ENCODE measurements at regions not wholly inside any gene's neighbourhood (a gene's known extent, or its start where the extent isn't known, plus 50 kb on each side); places are given as distances from the start of the nearest gene placed in this dataset.

DNA sequence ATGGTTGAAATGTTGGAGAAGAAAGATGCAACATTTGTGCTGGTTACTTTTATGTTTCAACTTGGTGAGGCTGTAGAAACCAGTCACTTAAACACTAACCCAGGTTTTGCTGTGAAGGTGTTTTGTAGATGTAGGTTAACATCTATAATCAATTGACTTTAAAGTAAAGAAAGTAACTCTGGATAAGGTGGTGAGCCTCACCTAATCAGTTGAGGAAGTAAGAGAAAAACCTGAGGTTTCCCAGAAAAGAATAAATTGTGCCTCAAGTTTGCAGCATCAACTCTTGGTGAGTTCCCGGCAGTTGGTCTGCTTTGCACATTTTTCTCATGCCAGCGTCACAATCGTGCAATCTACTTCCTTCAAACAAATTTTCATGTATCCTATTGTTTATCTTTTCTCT, 673.4 kb downstream of the QKI start:
- Histone ChIP-seq H3K36me3 (ENCODE audit: control insufficient read depth in 1 of 2, insufficient read depth in 2 of 2, low read depth in 1 of 2, low read length in 2 of 2) (no peaks in the 10 kb centered on the region), H3K79me1 (replicated peaks; ENCODE audit: low read length, poor library complexity, severe bottlenecking) (no peaks in the 10 kb centered on the region), H2AFZ (ENCODE audit: low read depth, low read length) (no peak overlapping the region), H3K4me3 (ENCODE audit: insufficient read depth in 1 of 2, low read depth in 1 of 2, low read length in 2 of 2) (no peak overlapping the region), H4K8ac (ENCODE audit: low read length) (no peak overlapping the region), H3K9ac (ENCODE audit: low read length) (no peak overlapping the region), H2BK15ac (ENCODE audit: low read depth, poor library complexity, severe bottlenecking) (no peak overlapping the region), H2BK5ac (ENCODE audit: low read depth, low read length, poor library complexity, severe bottlenecking) (no peak overlapping the region), H3K27ac (ENCODE audit: low read length, poor library complexity, severe bottlenecking) (no peak overlapping the region), H4K91ac (ENCODE audit: low read length) (no peak overlapping the region), H2AK5ac (ENCODE audit: low read length, severe bottlenecking) (no peak overlapping the region), H3K18ac (ENCODE audit: low read depth in 1 of 2, low read length in 2 of 2) (no peak overlapping the region), H2BK12ac (ENCODE audit: low read length in 2 of 2) (no peak overlapping the region), H3K4ac (ENCODE audit: low read depth in 1 of 2, low read length in 2 of 2) (no peak overlapping the region), H3K27me3 (ENCODE audit: control insufficient read depth in 1 of 2, insufficient read depth in 1 of 2, low read length in 2 of 2) (no peaks in the 10 kb centered on the region), H3K4me2 (ENCODE audit: low read length, poor library complexity, severe bottlenecking) (no peak overlapping the region), H3K14ac (ENCODE audit: low read length in 2 of 2) (no peak overlapping the region), H3K4me1 (ENCODE audit: control insufficient read depth, insufficient read depth, low read depth, low read length) (peaks cover 2% of the 10 kb centered on the region), H2BK120ac (ENCODE audit: low read depth, low read length) (no peak overlapping the region), H3K9me3 (ENCODE audit: control insufficient read depth, low read length) (no peaks in the 10 kb centered on the region), H3K23ac (ENCODE audit: low read length in 2 of 2) (no peak overlapping the region)
- DNase-seq = no peak
- WGBS = 90% methylated on average over 3 of the region's 3 CpGs

- H4K91ac ChIP-seq (ENCODE audit: low read length) = no peak overlapping the region
- H3K9ac ChIP-seq (ENCODE audit: low read length) = no peak overlapping the region
- H2AFZ ChIP-seq (ENCODE audit: low read depth, low read length) = no peak overlapping the region
- H3K36me3 ChIP-seq (ENCODE audit: control insufficient read depth in 1 of 2, insufficient read depth in 2 of 2, low read depth in 1 of 2, low read length in 2 of 2) = no peaks in the 10 kb centered on the region
- no peak overlapping the region for H2BK15ac ChIP-seq (ENCODE audit: low read depth, poor library complexity, severe bottlenecking)
- no peak overlapping the region for H3K18ac ChIP-seq (ENCODE audit: low read depth in 1 of 2, low read length in 2 of 2)
- H2AK5ac ChIP-seq (ENCODE audit: low read length, severe bottlenecking) = no peak overlapping the region
- no peak overlapping the region for H2BK120ac ChIP-seq (ENCODE audit: low read depth, low read length)
- H3K4me2 ChIP-seq (ENCODE audit: low read length, poor library complexity, severe bottlenecking) = no peak overlapping the region
- H3K14ac ChIP-seq (ENCODE audit: low read length in 2 of 2) = no peak overlapping the region
- H3K4me1 ChIP-seq (ENCODE audit: control insufficient read depth, insufficient read depth, low read depth, low read length) = peaks cover 2% of the 10 kb centered on the region
- H3K27me3 ChIP-seq (ENCODE audit: control insufficient read depth in 1 of 2, insufficient read depth in 1 of 2, low read length in 2 of 2) = no peaks in the 10 kb centered on the region
- no peak overlapping the region for H2BK5ac ChIP-seq (ENCODE audit: low read depth, low read length, poor library complexity, severe bottlenecking)
- H3K23ac ChIP-seq (ENCODE audit: low read length in 2 of 2) = no peak overlapping the region
- H3K79me1 ChIP-seq (replicated peaks; ENCODE audit: low read length, poor library complexity, severe bottlenecking) = no peaks in the 10 kb centered on the region
- H2BK12ac ChIP-seq (ENCODE audit: low read length in 2 of 2) = no peak overlapping the region
- DNase-seq = no peak
- H4K8ac ChIP-seq (ENCODE audit: low read length) = no peak overlapping the region
- WGBS = 70% methylated on average over 2 of the region's 2 CpGs
- no peak overlapping the region for H3K4ac ChIP-seq (ENCODE audit: low read depth in 1 of 2, low read length in 2 of 2)
- H3K4me3 ChIP-seq (ENCODE audit: insufficient read depth in 1 of 2, low read depth in 1 of 2, low read length in 2 of 2) = no peak overlapping the region
- H3K27ac ChIP-seq (ENCODE audit: low read length, poor library complexity, severe bottlenecking) = no peak overlapping the region
- no peaks in the 10 kb centered on the region for H3K9me3 ChIP-seq (ENCODE audit: control insufficient read depth, low read length)
Observed at GRCh38 chr6:164087211-164087610, 672.7 kb downstream of the QKI start.

DNA sequence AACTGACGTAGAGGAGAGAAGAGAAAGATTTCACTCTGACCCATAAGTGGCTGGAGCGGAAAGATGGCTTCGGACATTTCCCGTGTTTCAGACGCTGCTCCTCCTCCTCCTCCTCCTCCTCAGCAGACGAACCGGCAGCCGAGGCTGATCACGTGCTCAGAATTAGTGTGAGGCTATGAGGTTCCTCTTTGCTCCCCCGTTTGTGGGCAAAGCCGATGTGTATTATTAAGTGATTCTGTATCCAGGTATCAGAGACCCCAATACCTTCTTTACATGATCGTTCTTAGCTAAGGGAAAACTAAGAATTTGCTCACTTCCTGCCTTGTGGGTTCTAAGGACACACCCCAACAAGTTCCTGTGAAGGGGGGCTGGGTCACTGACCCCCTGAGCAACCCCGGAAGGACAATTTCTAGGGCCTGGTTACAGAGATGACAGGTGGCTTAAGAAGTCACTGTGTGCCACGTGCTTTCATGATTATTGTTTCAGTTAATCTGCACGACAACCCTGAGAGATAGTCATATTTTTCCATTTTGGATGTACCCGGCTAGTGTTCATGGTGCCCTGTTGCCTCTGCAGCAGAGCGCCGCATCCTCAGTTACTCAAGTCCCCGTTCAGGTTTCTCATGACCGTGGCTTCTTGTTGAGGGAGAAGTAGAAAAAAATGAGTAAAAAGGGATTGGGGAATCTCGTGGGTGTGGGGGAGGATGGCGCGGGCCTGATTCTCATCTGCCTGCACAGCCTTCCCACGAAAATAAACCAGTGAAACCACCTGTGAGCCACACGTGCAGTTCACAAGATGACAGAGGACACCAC, 671.8 kb downstream of the QKI start:
- H2AFZ ChIP-seq (ENCODE audit: low read depth, low read length) = no peak overlapping the region
- no peak overlapping the region for H3K23ac ChIP-seq (ENCODE audit: low read length in 2 of 2)
- no peak overlapping the region for H4K91ac ChIP-seq (ENCODE audit: low read length)
- H2BK5ac ChIP-seq (ENCODE audit: low read depth, low read length, poor library complexity, severe bottlenecking) = no peak overlapping the region
- 82% methylated on average over 24 of the region's 25 CpGs for WGBS
- no peak overlapping the region for H2BK12ac ChIP-seq (ENCODE audit: low read length in 2 of 2)
- H3K4ac ChIP-seq (ENCODE audit: low read depth in 1 of 2, low read length in 2 of 2) = no peak overlapping the region
- H3K9me3 ChIP-seq (ENCODE audit: control insufficient read depth, low read length) = no peaks in the 10 kb centered on the region
- H3K4me2 ChIP-seq (ENCODE audit: low read length, poor library complexity, severe bottlenecking) = no peak overlapping the region
- H2AK5ac ChIP-seq (ENCODE audit: low read length, severe bottlenecking) = no peak overlapping the region
- no peak for DNase-seq
- no peaks in the 10 kb centered on the region for H3K36me3 ChIP-seq (ENCODE audit: control insufficient read depth in 1 of 2, insufficient read depth in 2 of 2, low read depth in 1 of 2, low read length in 2 of 2)
- H2BK15ac ChIP-seq (ENCODE audit: low read depth, poor library complexity, severe bottlenecking) = no peak overlapping the region
- no peaks in the 10 kb centered on the region for H3K79me1 ChIP-seq (replicated peaks; ENCODE audit: low read length, poor library complexity, severe bottlenecking)
- no peak overlapping the region for H2BK120ac ChIP-seq (ENCODE audit: low read depth, low read length)
- peaks cover 2% of the 10 kb centered on the region for H3K4me1 ChIP-seq (ENCODE audit: control insufficient read depth, insufficient read depth, low read depth, low read length)
- no peaks in the 10 kb centered on the region for H3K27me3 ChIP-seq (ENCODE audit: control insufficient read depth in 1 of 2, insufficient read depth in 1 of 2, low read length in 2 of 2)
- no peak overlapping the region for H4K8ac ChIP-seq (ENCODE audit: low read length)
- peak overlapping the region; percentile 91 for H3K9ac ChIP-seq (ENCODE audit: low read length)
- peak overlapping the region in 1 of 2 experiments; percentile 29 for H3K4me3 ChIP-seq (ENCODE audit: insufficient read depth in 1 of 2, low read depth in 1 of 2, low read length in 2 of 2)
- H3K14ac ChIP-seq (ENCODE audit: low read length in 2 of 2) = no peak overlapping the region
- H3K27ac ChIP-seq (ENCODE audit: low read length, poor library complexity, severe bottlenecking) = no peak overlapping the region
- H3K18ac ChIP-seq (ENCODE audit: low read depth in 1 of 2, low read length in 2 of 2) = no peak overlapping the region

DNA sequence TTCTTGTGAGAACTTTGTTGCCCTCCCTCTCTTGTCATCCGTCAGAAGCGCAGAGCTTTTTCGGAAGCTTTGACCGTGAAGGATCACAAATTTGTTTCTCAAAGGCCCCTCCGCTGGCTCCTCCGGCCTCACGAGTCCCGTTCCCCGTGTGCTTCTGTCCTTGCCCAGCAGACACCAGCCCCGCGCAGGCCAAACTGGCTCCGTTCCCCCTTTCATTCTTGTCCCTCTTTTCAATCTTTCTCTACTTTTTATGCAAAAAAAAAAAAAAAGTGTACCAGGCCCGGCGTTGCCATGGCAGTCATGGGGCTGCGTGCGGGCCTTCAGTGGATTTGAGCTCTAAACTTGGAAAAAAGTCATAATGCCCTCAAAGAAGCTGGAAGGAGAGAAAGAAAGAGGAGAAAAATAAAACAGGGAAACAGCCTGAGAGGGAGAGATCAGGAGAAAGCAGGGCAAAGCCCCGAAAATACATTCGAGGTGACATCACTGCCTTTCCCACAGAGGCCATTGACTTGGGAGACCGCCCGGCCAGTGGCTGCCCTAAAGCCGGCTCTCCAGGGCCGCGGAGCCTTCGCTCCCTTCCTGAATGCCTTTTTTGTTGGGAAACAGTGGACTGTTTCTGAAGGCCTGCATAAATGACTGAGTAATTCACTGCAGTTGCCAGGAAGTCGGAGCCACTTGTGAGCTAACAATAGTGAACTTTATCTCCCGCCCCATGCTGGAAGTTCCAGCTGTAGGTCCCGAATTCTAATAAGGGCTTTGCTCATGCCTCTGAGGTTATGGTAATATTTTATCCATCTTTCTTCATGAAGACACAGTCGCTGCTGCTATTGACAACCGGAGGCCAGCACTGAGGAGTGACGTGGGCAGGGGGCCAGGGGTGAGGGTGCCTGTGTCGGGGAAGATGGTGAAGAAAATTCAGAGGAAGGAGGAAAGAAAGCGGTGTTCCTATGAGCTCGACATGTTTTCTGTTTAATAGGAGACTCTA, 670.9 kb downstream of the QKI start:
- no peaks in the 10 kb centered on the region for H3K79me1 ChIP-seq (replicated peaks; ENCODE audit: low read length, poor library complexity, severe bottlenecking)
- H4K8ac ChIP-seq (ENCODE audit: low read length) = peak overlapping the region; percentile 42
- no peak overlapping the region for H2BK120ac ChIP-seq (ENCODE audit: low read depth, low read length)
- no peak overlapping the region for H2AFZ ChIP-seq (ENCODE audit: low read depth, low read length)
- H3K23ac ChIP-seq (ENCODE audit: low read length in 2 of 2) = no peak overlapping the region
- no peaks in the 10 kb centered on the region for H3K9me3 ChIP-seq (ENCODE audit: control insufficient read depth, low read length)
- H3K36me3 ChIP-seq (ENCODE audit: control insufficient read depth in 1 of 2, insufficient read depth in 2 of 2, low read depth in 1 of 2, low read length in 2 of 2) = no peaks in the 10 kb centered on the region
- WGBS = 87% methylated on average over 33 of the region's 33 CpGs
- H2BK15ac ChIP-seq (ENCODE audit: low read depth, poor library complexity, severe bottlenecking) = no peak overlapping the region
- H4K91ac ChIP-seq (ENCODE audit: low read length) = no peak overlapping the region
- H3K27me3 ChIP-seq (ENCODE audit: control insufficient read depth in 1 of 2, insufficient read depth in 1 of 2, low read length in 2 of 2) = no peaks in the 10 kb centered on the region
- no peak overlapping the region for H3K18ac ChIP-seq (ENCODE audit: low read depth in 1 of 2, low read length in 2 of 2)
- H2BK5ac ChIP-seq (ENCODE audit: low read depth, low read length, poor library complexity, severe bottlenecking) = no peak overlapping the region
- H3K4ac ChIP-seq (ENCODE audit: low read depth in 1 of 2, low read length in 2 of 2) = no peak overlapping the region
- H3K27ac ChIP-seq (ENCODE audit: low read length, poor library complexity, severe bottlenecking) = no peak overlapping the region
- peak; percentile 14 for DNase-seq
- no peak overlapping the region for H3K14ac ChIP-seq (ENCODE audit: low read length in 2 of 2)
- H2BK12ac ChIP-seq (ENCODE audit: low read length in 2 of 2) = no peak overlapping the region
- H2AK5ac ChIP-seq (ENCODE audit: low read length, severe bottlenecking) = no peak overlapping the region
- peak overlapping the region; percentile 91 for H3K9ac ChIP-seq (ENCODE audit: low read length)
- H3K4me3 ChIP-seq (ENCODE audit: insufficient read depth in 1 of 2, low read depth in 1 of 2, low read length in 2 of 2) = peak overlapping the region in 1 of 2 experiments; percentile 50
- H3K4me2 ChIP-seq (ENCODE audit: low read length, poor library complexity, severe bottlenecking) = no peak overlapping the region
- peaks cover 2% of the 10 kb centered on the region for H3K4me1 ChIP-seq (ENCODE audit: control insufficient read depth, insufficient read depth, low read depth, low read length)
